H9 (cell line): ENCODE measurements at regions not wholly inside any gene's neighbourhood (a gene's known extent, or its start where the extent isn't known, plus 50 kb on each side); places are given as distances from the start of the nearest gene placed in this dataset.

Source experiments
- DNase-seq: peaks from one replicate; pipeline ENCODE4 v3.0.0-alpha.2; 2017
- H2AFZ ChIP-seq: one replicate; pipeline ENCODE4 v1.6.1; 2013; ENCODE audit warnings: mild to moderate bottlenecking, low read length, control low read depth, moderate library complexity
- H2AK5ac ChIP-seq: 2 replicates; pipeline ENCODE4 v1.6.1; 2013; ENCODE audit warnings: low read length, control low read depth, mixed read lengths; ENCODE audit not compliant: insufficient read length
- H2BK120ac ChIP-seq: one replicate; pipeline ENCODE4 v1.6.1; 2013; ENCODE audit warnings: low read depth, mild to moderate bottlenecking, low read length, control low read depth, inconsistent platforms; ENCODE audit not compliant: poor library complexity, severe bottlenecking
- H2BK12ac ChIP-seq: 2 replicates; pipeline ENCODE4 v1.6.1; 2013; ENCODE audit warnings: low read length, control low read depth, mixed read lengths, low read depth; ENCODE audit not compliant: insufficient read length
- H2BK15ac ChIP-seq: 2 replicates; pipeline ENCODE4 v1.6.1; 2013; ENCODE audit warnings: low read depth, low read length, control low read depth
- H2BK20ac ChIP-seq: one replicate; pipeline ENCODE4 v1.6.1; 2013; ENCODE audit warnings: low read depth, mild to moderate bottlenecking, low read length, control low read depth, inconsistent platforms; ENCODE audit not compliant: poor library complexity, severe bottlenecking
- H2BK5ac ChIP-seq: 2 replicates; pipeline ENCODE4 v1.6.1; 2013; ENCODE audit warnings: low read length, control low read depth, mixed read lengths; ENCODE audit not compliant: insufficient read length
- H3K14ac ChIP-seq: 2 replicates; pipeline ENCODE4 v1.6.1; 2013; ENCODE audit warnings: low read length, control low read depth; ENCODE audit not compliant: insufficient read depth
- H3K18ac ChIP-seq: 2 replicates; pipeline ENCODE4 v1.6.1; 2013; ENCODE audit warnings: low read depth, mild to moderate bottlenecking, mixed read lengths, low read length, control low read depth; ENCODE audit not compliant: insufficient read length
- H3K23ac ChIP-seq: 2 replicates; pipeline ENCODE4 v1.6.1; 2013; ENCODE audit warnings: low read length, control low read depth, mixed read lengths, low read depth; ENCODE audit not compliant: insufficient read length
- H3K23me2 ChIP-seq: 2 replicates; pipeline ENCODE4 v1.6.1; 2013; ENCODE audit warnings: low read depth, mild to moderate bottlenecking, mixed read lengths, low read length, control low read depth; ENCODE audit not compliant: insufficient read length, poor library complexity, severe bottlenecking
- H3K27ac ChIP-seq: 2 replicates; pipeline ENCODE4 v1.5.1; 2013; ENCODE audit warnings: low read length, control low read depth, mixed read lengths, low read depth; ENCODE audit not compliant: insufficient read length
- H3K27me3 ChIP-seq: 2 replicates; pipeline ENCODE4 v1.6.1; 2013; ENCODE audit warnings: low read length, control low read depth, inconsistent platforms; ENCODE audit not compliant: insufficient read depth
- H3K4ac ChIP-seq: 2 replicates; pipeline ENCODE4 v1.6.1; 2013; ENCODE audit warnings: low read depth, mild to moderate bottlenecking, control low read depth, inconsistent platforms, low read length, moderate library complexity
- H3K4me1 ChIP-seq: 2 replicates; pipeline ENCODE4 v1.6.1; 2013; ENCODE audit warnings: low read length, control low read depth, inconsistent platforms; ENCODE audit not compliant: insufficient read depth
- H3K4me2 ChIP-seq: 2 replicates; pipeline ENCODE4 v1.6.1; 2013; ENCODE audit warnings: low read length, control low read depth, mixed read lengths; ENCODE audit not compliant: insufficient read length, insufficient read depth
- H3K56ac ChIP-seq: 2 replicates; pipeline ENCODE4 v1.6.1; 2013; ENCODE audit warnings: low read depth, mild to moderate bottlenecking, mixed read lengths, low read length, control low read depth; ENCODE audit not compliant: insufficient read length
- H3K79me1 ChIP-seq: 2 replicates; pipeline ENCODE4 v1.6.1; 2013; ENCODE audit warnings: low read depth, mild to moderate bottlenecking, moderate library complexity, low read length, control low read depth, inconsistent platforms; ENCODE audit not compliant: insufficient read depth, poor library complexity, severe bottlenecking
- H3K79me2 ChIP-seq: 2 replicates; pipeline ENCODE4 v1.6.1; 2013; ENCODE audit warnings: low read length, control low read depth, inconsistent platforms; ENCODE audit not compliant: insufficient read depth
- H3K9ac ChIP-seq: 2 replicates; pipeline ENCODE4 v1.6.1; 2013; ENCODE audit warnings: low read length, control low read depth, mixed read lengths; ENCODE audit not compliant: insufficient read length; ENCODE audit errors: extremely low read depth
- H3K9me3 ChIP-seq: one replicate; pipeline ENCODE4 v1.6.1; 2013; ENCODE audit warnings: low read depth, low read length, inconsistent platforms; ENCODE audit not compliant: control insufficient read depth
- H3T11ph ChIP-seq: one replicate; pipeline ENCODE4 v1.6.1; 2013; ENCODE audit warnings: mild to moderate bottlenecking, low read length, control low read depth, inconsistent platforms
- H4K20me1 ChIP-seq: one replicate; pipeline ENCODE4 v1.6.1; 2013; ENCODE audit not compliant: control insufficient read depth, insufficient read length, insufficient read depth
- H4K5ac ChIP-seq: 2 replicates; pipeline ENCODE4 v1.6.1; 2013; ENCODE audit warnings: low read depth, mild to moderate bottlenecking, mixed read lengths, low read length, control low read depth; ENCODE audit not compliant: insufficient read length
- H4K8ac ChIP-seq: replicated peaks from 2 replicates; pipeline ENCODE4 v1.6.1; 2013; ENCODE audit warnings: low read length, control low read depth, mixed read lengths, low read depth; ENCODE audit not compliant: insufficient read length
- H4K91ac ChIP-seq: 2 replicates; pipeline ENCODE4 v1.6.1; 2013; ENCODE audit warnings: low read depth, mild to moderate bottlenecking, moderate library complexity, mixed read lengths, low read length, control low read depth; ENCODE audit not compliant: insufficient read length
- H3K27ac Mint-ChIP-seq, 3 experiments: 2 replicates in 2 of 3; 3 replicates in 1 of 3; pipeline ENCODE4 v1.8.0; 2020 to 2021; ENCODE audit warnings: mixed read lengths in 3 of 3, mild to moderate bottlenecking in 1 of 3, moderate library complexity in 1 of 3
- H3K27me3 Mint-ChIP-seq: 2 replicates; pipeline ENCODE4 v1.8.0; 2021; ENCODE audit warnings: low read depth, mild to moderate bottlenecking, moderate library complexity, mixed read lengths
- H3K36me3 Mint-ChIP-seq, 3 experiments: 2 replicates in 2 of 3; 3 replicates in 1 of 3; pipeline ENCODE4 v1.8.0; 2020 to 2021; ENCODE audit warnings: low read depth in 3 of 3, mixed read lengths in 3 of 3; ENCODE audit not compliant: insufficient read depth in 1 of 3
- H3K4me1 Mint-ChIP-seq, 2 experiments: 2 replicates each; pipeline ENCODE4 v1.8.0; 2020; ENCODE audit warnings: mixed read lengths in 2 of 2
- H3K4me3 Mint-ChIP-seq, 2 experiments: 2 replicates in 1 of 2; 3 replicates in 1 of 2; pipeline ENCODE4 v1.8.0; 2020 to 2021; ENCODE audit warnings: mild to moderate bottlenecking in 2 of 2, mixed read lengths in 2 of 2, moderate library complexity in 1 of 2
- H3K9me3 Mint-ChIP-seq, 2 experiments: 2 replicates in 1 of 2; 3 replicates in 1 of 2; pipeline ENCODE4 v1.8.0; 2020; ENCODE audit warnings: mild to moderate bottlenecking in 2 of 2, mixed read lengths in 2 of 2, moderate library complexity in 1 of 2
- CTCF ChIP-seq: fragments of 200-600 bp; sonication (generic); conservative IDR thresholded peaks from 3 replicates; pipeline ENCODE4 v1.8.0; 2021; ENCODE audit warnings: antibody characterized with exemption, mild to moderate bottlenecking
- WGBS: extraction: QIAGEN DNeasy Blood & Tissue Kit; methylation state at CpG from one replicate; pipeline ENCODE4 v1.1.7; 2013; ENCODE audit warnings: missing lambda C conversion rate, low lambda C conversion rate, mixed read lengths; ENCODE audit not compliant: insufficient read length; ENCODE audit errors: extremely low coverage; 5-methylcytosine and 5-hydroxymethylcytosine counted together

GRCh38 chr12:19912991-19913390, 455.3 kb upstream of the PDE3A start:
- Mint-ChIP-seq H3K36me3 (no peaks in the 10 kb centered on the region; a peak in 1 of 7 replicates), H3K27ac (no peak overlapping the region), H3K27me3 (peaks cover 2% of the 10 kb centered on the region; the same call in 1 of the 2 replicates), H3K9me3 (no peaks in the 10 kb centered on the region; a peak in 1 of 5 replicates), H3K4me3 (no peak overlapping the region), H3K4me1 (peaks cover 38 to 47% of the 10 kb centered on the region in 2 experiments)
- H3K4me1 ChIP-seq: peaks cover 2% of the 10 kb centered on the region; the same call in 1 of the 2 replicates
- no peak overlapping the region for H2BK15ac ChIP-seq
- DNase-seq: no peak
- H3K79me2 ChIP-seq: no peaks in the 10 kb centered on the region
- no peaks in the 10 kb centered on the region for H3K23me2 ChIP-seq
- no peak for TF ChIP-seq CTCF
- no peak overlapping the region for H3K56ac ChIP-seq
- H4K5ac ChIP-seq: no peak overlapping the region
- H3K14ac ChIP-seq: no peak overlapping the region
- no peak overlapping the region for H2AK5ac ChIP-seq
- no peak overlapping the region for H2BK12ac ChIP-seq
- H3K27me3 ChIP-seq: no peaks in the 10 kb centered on the region
- no peak overlapping the region for H3T11ph ChIP-seq
- no peak overlapping the region for H3K4me2 ChIP-seq
- no peak overlapping the region for H3K23ac ChIP-seq
- H2AFZ ChIP-seq: no peak overlapping the region
- H4K91ac ChIP-seq: no peak overlapping the region
- H2BK120ac ChIP-seq: no peak overlapping the region
- no CpG with 5 or more reads among the region's 5 CpGs for WGBS
- no peaks in the 10 kb centered on the region for H3K79me1 ChIP-seq
- H3K9me3 ChIP-seq: no peaks in the 10 kb centered on the region
- no peak overlapping the region for H2BK5ac ChIP-seq
- no peaks in the 10 kb centered on the region for H4K20me1 ChIP-seq
- no peak overlapping the region for H3K4ac ChIP-seq
- no peak overlapping the region for H3K9ac ChIP-seq
- no peak overlapping the region for H3K27ac ChIP-seq
- H2BK20ac ChIP-seq: no peak overlapping the region
- H3K18ac ChIP-seq: no peak overlapping the region
- H4K8ac ChIP-seq: no peak overlapping the region
